ENCODE measurements at regions not wholly inside any gene's neighbourhood (a gene's known extent, or its start where the extent isn't known, plus 50 kb on each side); places are given as distances from the start of the nearest gene placed in this dataset.

DNA sequence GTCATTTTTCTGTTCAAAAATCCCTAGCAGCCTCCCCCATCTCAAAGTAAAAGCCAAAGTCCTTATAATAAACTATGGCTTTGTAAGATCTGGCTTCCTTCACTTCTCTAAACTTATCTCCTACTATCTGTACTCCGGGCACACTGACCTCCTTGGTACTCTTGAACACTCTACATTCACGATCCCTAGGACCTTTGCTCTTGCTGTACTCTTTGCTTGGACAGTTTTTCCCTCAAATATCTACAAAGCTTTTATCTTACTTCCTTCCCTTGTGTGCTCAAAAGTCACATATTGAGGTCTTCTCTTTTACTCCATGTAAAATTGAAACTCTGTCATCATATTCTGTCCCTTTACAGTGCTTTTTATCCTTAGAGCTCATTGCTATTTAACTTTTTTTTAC is 616.6 kb downstream of the IRS1 start:
- TF ChIP-seq, protein P1, sequence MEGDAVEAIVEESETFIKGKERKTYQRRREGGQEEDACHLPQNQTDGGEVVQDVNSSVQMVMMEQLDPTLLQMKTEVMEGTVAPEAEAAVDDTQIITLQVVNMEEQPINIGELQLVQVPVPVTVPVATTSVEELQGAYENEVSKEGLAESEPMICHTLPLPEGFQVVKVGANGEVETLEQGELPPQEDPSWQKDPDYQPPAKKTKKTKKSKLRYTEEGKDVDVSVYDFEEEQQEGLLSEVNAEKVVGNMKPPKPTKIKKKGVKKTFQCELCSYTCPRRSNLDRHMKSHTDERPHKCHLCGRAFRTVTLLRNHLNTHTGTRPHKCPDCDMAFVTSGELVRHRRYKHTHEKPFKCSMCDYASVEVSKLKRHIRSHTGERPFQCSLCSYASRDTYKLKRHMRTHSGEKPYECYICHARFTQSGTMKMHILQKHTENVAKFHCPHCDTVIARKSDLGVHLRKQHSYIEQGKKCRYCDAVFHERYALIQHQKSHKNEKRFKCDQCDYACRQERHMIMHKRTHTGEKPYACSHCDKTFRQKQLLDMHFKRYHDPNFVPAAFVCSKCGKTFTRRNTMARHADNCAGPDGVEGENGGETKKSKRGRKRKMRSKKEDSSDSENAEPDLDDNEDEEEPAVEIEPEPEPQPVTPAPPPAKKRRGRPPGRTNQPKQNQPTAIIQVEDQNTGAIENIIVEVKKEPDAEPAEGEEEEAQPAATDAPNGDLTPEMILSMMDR (IDR thresholded peaks at IDR 0.05) = no peak
- TF ChIP-seq POLR2AphosphoS5 (IDR thresholded peaks at IDR 0.05) (no peak), POLR2A (IDR thresholded peaks at IDR 0.05; ENCODE audit: low read depth) (no peak)

Data from esophagus muscularis mucosa (tissue), 3 donors.